ENCODE measurements at regions not wholly inside any gene's neighbourhood (a gene's known extent, or its start where the extent isn't known, plus 50 kb on each side); places are given as distances from the start of the nearest gene placed in this dataset.

- TF ChIP-seq POLR2A (IDR thresholded peaks at IDR 0.05; ENCODE audit: low read length) (no peak), GATA1 (IDR thresholded peaks at IDR 0.05; ENCODE audit: low read depth, low read length) (no peak)
Measured at GRCh38 chr3:68049776-68050175, 395.4 kb upstream of the SUCLG2 start.

Measured in erythroblast (primary cell).